ENCODE measurements at regions not wholly inside any gene's neighbourhood (a gene's known extent, or its start where the extent isn't known, plus 50 kb on each side); places are given as distances from the start of the nearest gene placed in this dataset.

- Histone ChIP-seq H3K4me3 (no peak overlapping the region), H3K36me3 (no peaks in the 10 kb centered on the region), H3K27ac (no peak overlapping the region), H3K4me1 (no peaks in the 10 kb centered on the region), H3K27me3 (no peaks in the 10 kb centered on the region), H3K9me3 (no peaks in the 10 kb centered on the region)
- intact Hi-C loops (cut with DNase I) = no loop called here
- TF ChIP-seq POLR2AphosphoS5 (IDR thresholded peaks at IDR 0.05; ENCODE audit: insufficient read depth in 1 of 2, low read depth in 1 of 2) (no peak), POLR2A (IDR thresholded peaks at IDR 0.05) (no peak), CTCF (IDR thresholded peaks at IDR 0.05) (no peak)
- DNase-seq (ENCODE audit: extremely low spot score in 2 of 2) = no peak
Observed at GRCh38 chr2:417006-417405, 129.1 kb upstream of the ALKAL2 start.

GRCh38 chr2:415986-416610 lies 128.2 kb upstream of the ALKAL2 start:
- H3K27me3 ChIP-seq = no peaks in the 10 kb centered on the region
- no peak for TF ChIP-seq POLR2A (IDR thresholded peaks at IDR 0.05)
- TF ChIP-seq POLR2AphosphoS5 (IDR thresholded peaks at IDR 0.05; ENCODE audit: insufficient read depth in 1 of 2, low read depth in 1 of 2) = no peak
- TF ChIP-seq CTCF (IDR thresholded peaks at IDR 0.05) = no peak
- peak in 1 of 2 donors; percentile 69 for DNase-seq (ENCODE audit: extremely low spot score in 2 of 2)
- no peaks in the 10 kb centered on the region for H3K4me1 ChIP-seq
- no peaks in the 10 kb centered on the region for H3K9me3 ChIP-seq
- H3K4me3 ChIP-seq = no peak overlapping the region
- no peak overlapping the region for H3K27ac ChIP-seq
- intact Hi-C loops (cut with DNase I) = no loop called here
- no peaks in the 10 kb centered on the region for H3K36me3 ChIP-seq

GRCh38 chr2:409523-409922 lies 121.6 kb upstream of the ALKAL2 start:
- H3K36me3 ChIP-seq = no peaks in the 10 kb centered on the region
- intact Hi-C loops (cut with DNase I) = no loop called here
- H3K4me3 ChIP-seq = no peak overlapping the region
- TF ChIP-seq POLR2A (IDR thresholded peaks at IDR 0.05) (no peak), CTCF (IDR thresholded peaks at IDR 0.05) (no peak), POLR2AphosphoS5 (IDR thresholded peaks at IDR 0.05; ENCODE audit: insufficient read depth in 1 of 2, low read depth in 1 of 2) (no peak)
- H3K27ac ChIP-seq = no peak overlapping the region
- H3K4me1 ChIP-seq = no peaks in the 10 kb centered on the region
- DNase-seq (ENCODE audit: extremely low spot score in 2 of 2) = peak in 1 of 2 donors; percentile 43
- no peaks in the 10 kb centered on the region for H3K9me3 ChIP-seq
- no peaks in the 10 kb centered on the region for H3K27me3 ChIP-seq

- no peak overlapping the region for H3K4me3 ChIP-seq
- H3K9me3 ChIP-seq = no peaks in the 10 kb centered on the region
- no peaks in the 10 kb centered on the region for H3K4me1 ChIP-seq
- no peak overlapping the region for H3K27ac ChIP-seq
- H3K27me3 ChIP-seq = no peaks in the 10 kb centered on the region
- DNase-seq (ENCODE audit: extremely low spot score in 2 of 2) = peak in 1 of 2 donors; percentile 54
- intact Hi-C loops (cut with DNase I) = no loop called here
- TF ChIP-seq POLR2A (IDR thresholded peaks at IDR 0.05) = no peak
- TF ChIP-seq CTCF (IDR thresholded peaks at IDR 0.05) = no peak
- TF ChIP-seq POLR2AphosphoS5 (IDR thresholded peaks at IDR 0.05; ENCODE audit: insufficient read depth in 1 of 2, low read depth in 1 of 2) = no peak
- no peaks in the 10 kb centered on the region for H3K36me3 ChIP-seq
Observed at GRCh38 chr2:407630-408029, 119.7 kb upstream of the ALKAL2 start.

GRCh38 chr2:406876-407275 lies 119.0 kb upstream of the ALKAL2 start:
- no peaks in the 10 kb centered on the region for H3K36me3 ChIP-seq
- no peaks in the 10 kb centered on the region for H3K27me3 ChIP-seq
- no peak overlapping the region for H3K4me3 ChIP-seq
- no peak for TF ChIP-seq POLR2A (IDR thresholded peaks at IDR 0.05)
- no peak for TF ChIP-seq POLR2AphosphoS5 (IDR thresholded peaks at IDR 0.05; ENCODE audit: insufficient read depth in 1 of 2, low read depth in 1 of 2)
- no peak for TF ChIP-seq CTCF (IDR thresholded peaks at IDR 0.05)
- no peak overlapping the region for H3K27ac ChIP-seq
- H3K9me3 ChIP-seq = no peaks in the 10 kb centered on the region
- peak in 1 of 2 donors; percentile 47 for DNase-seq (ENCODE audit: extremely low spot score in 2 of 2)
- H3K4me1 ChIP-seq = no peaks in the 10 kb centered on the region
- intact Hi-C loops (cut with DNase I) = no loop called here

Data from vagina (tissue), 2 donors.